HFFc6 (cell line): ENCODE measurements at regions not wholly inside any gene's neighbourhood (a gene's known extent, or its start where the extent isn't known, plus 50 kb on each side); places are given as distances from the start of the nearest gene placed in this dataset.
"Not testable (repeated sequence)": the region's sequence is repeated elsewhere in the genome, so short reads cannot be mapped to it uniquely, and the experiment has no call there.

ENCODE experiments used
- DNase-seq: peaks from one replicate; pipeline ENCODE4 v3.0.0-alpha.2; 2018
- H3K27ac Mint-ChIP-seq: 2 replicates; pipeline ENCODE4 v1.8.0; 2020; ENCODE audit warnings: mild to moderate bottlenecking, mixed read lengths
- H3K27me3 Mint-ChIP-seq: 2 replicates; pipeline ENCODE4 v1.8.0; 2021; ENCODE audit warnings: mild to moderate bottlenecking, moderate library complexity, mixed read lengths; ENCODE audit not compliant: insufficient read depth
- H3K36me3 Mint-ChIP-seq: 2 replicates; pipeline ENCODE4 v1.8.0; 2021; ENCODE audit warnings: low read depth, mixed read lengths
- H3K4me1 Mint-ChIP-seq: 2 replicates; pipeline ENCODE4 v1.8.0; 2020; ENCODE audit warnings: low read depth, mixed read lengths
- H3K4me3 Mint-ChIP-seq: 2 replicates; pipeline ENCODE4 v1.8.0; 2020; ENCODE audit warnings: mild to moderate bottlenecking, moderate library complexity, mixed read lengths
- H3K9me3 Mint-ChIP-seq: 2 replicates; pipeline ENCODE4 v1.8.0; 2020; ENCODE audit warnings: mild to moderate bottlenecking, mixed read lengths
- CTCF ChIP-seq: fragments of 200-600 bp; sonication (generic); IDR thresholded peaks from 2 replicates; pipeline ENCODE4 v1.5.0; 2021; ENCODE audit warnings: antibody characterized with exemption, mild to moderate bottlenecking

GRCh38 chr1:204791453-204792353 lies 79.0 kb upstream of the NFASC start:
- Mint-ChIP-seq H3K4me3 (no peak overlapping the region), H3K9me3 (no peaks in the 10 kb centered on the region), H3K27ac (no peak overlapping the region), H3K36me3 (no peaks in the 10 kb centered on the region), H3K4me1 (no peaks in the 10 kb centered on the region), H3K27me3 (peaks cover 29% of the 10 kb centered on the region)
- peak; percentile 32 for DNase-seq
- peak; percentile 89 for TF ChIP-seq CTCF

GRCh38 chr1:204792354-204792692 lies 78.3 kb upstream of the NFASC start:
- Mint-ChIP-seq H3K36me3 (no peaks in the 10 kb centered on the region), H3K27ac (no peak overlapping the region), H3K9me3 (no peaks in the 10 kb centered on the region), H3K4me3 (no peak overlapping the region), H3K27me3 (peaks cover 24% of the 10 kb centered on the region), H3K4me1 (no peaks in the 10 kb centered on the region)
- no peak for TF ChIP-seq CTCF
- no peak for DNase-seq

GRCh38 chr1:204793259-204793914 lies 77.3 kb upstream of the NFASC start:
- no peak overlapping the region for H3K4me3 Mint-ChIP-seq
- no peak for DNase-seq

GRCh38 chr1:204796886-204797285 lies 73.8 kb upstream of the NFASC start:
- peaks cover 37% of the 10 kb centered on the region for H3K27me3 Mint-ChIP-seq
- H3K4me3 Mint-ChIP-seq, H3K4me1 Mint-ChIP-seq, DNase-seq, H3K9me3 Mint-ChIP-seq, H3K36me3 Mint-ChIP-seq, H3K27ac Mint-ChIP-seq: not testable (repeated sequence)

More at GRCh38 chr1:204793259-204793914, 77.3 kb upstream of the NFASC start:
- TF ChIP-seq CTCF: no peak
- Mint-ChIP-seq H3K9me3 (no peaks in the 10 kb centered on the region), H3K27me3 (peaks cover 33% of the 10 kb centered on the region), H3K27ac (no peak overlapping the region), H3K4me1 (no peaks in the 10 kb centered on the region), H3K36me3 (no peaks in the 10 kb centered on the region)

GRCh38 chr1:204797401-204797800 lies 73.3 kb upstream of the NFASC start:
- Mint-ChIP-seq H3K4me1 (no peaks in the 10 kb centered on the region), H3K27ac (no peak overlapping the region), H3K4me3 (no peak overlapping the region), H3K27me3 (peaks cover 35% of the 10 kb centered on the region), H3K36me3 (no peaks in the 10 kb centered on the region), H3K9me3 (no peaks in the 10 kb centered on the region)
- no peak for DNase-seq
- no peak for TF ChIP-seq CTCF

- no peak for DNase-seq
- no peaks in the 10 kb centered on the region for H3K9me3 Mint-ChIP-seq
- TF ChIP-seq CTCF: no peak
- H3K4me1 Mint-ChIP-seq: no peaks in the 10 kb centered on the region
- no peak overlapping the region for H3K27ac Mint-ChIP-seq
- H3K4me3 Mint-ChIP-seq: no peak overlapping the region
- peaks cover 38% of the 10 kb centered on the region for H3K27me3 Mint-ChIP-seq
- H3K36me3 Mint-ChIP-seq: no peaks in the 10 kb centered on the region
These were observed 71.0 kb upstream of the NFASC start for GRCh38 chr1:204799630-204800029.
